Endothelial cell of umbilical vein (primary cell): ENCODE measurements at regions not wholly inside any gene's neighbourhood (a gene's known extent, or its start where the extent isn't known, plus 50 kb on each side); places are given as distances from the start of the nearest gene placed in this dataset.

Experiments
- BruUV-seq: library from RNA; stranded (reverse); fragments of 400-500 nt; replicated peaks from 2 replicates; lab custom pipeline; 2021; lab: Mats Ljungman, UMichigan
- CTCF ChIA-PET: fragments of 300-600, 350-600 bp; sonication (Branson Sonifier 250); formaldehyde crosslinking; loops from one replicate; lab custom pipeline; 2021; ENCODE audit warnings: antibody characterized with exemption, inconsistent platforms; lab: Charles Lee
- POLR2A ChIA-PET: fragments of 300-600, 350-600 bp; sonication (Branson Sonifier 250); formaldehyde crosslinking; loops from one replicate; lab custom pipeline; 2021; ENCODE audit warnings: antibody characterized with exemption, inconsistent platforms; lab: Charles Lee
- DNase-seq: peaks from one replicate; pipeline ENCODE4 v3.0.0-alpha.2; 2011; ENCODE audit warnings: low read depth, low spot score
- FAIRE-seq: peaks from 2 replicates; lab custom pipeline; 2011; peaks lifted over from hg19 to GRCh38; lab: Jason Lieb, UNC
- H2AFZ ChIP-seq: 2 replicates; pipeline ENCODE4 v1.6.0; 2012; ENCODE audit warnings: low read depth, low read length, control low read depth, inconsistent platforms
- H3K27ac ChIP-seq: 2 replicates; pipeline ENCODE4 v1.5.1; 2011; ENCODE audit warnings: low read depth, mild to moderate bottlenecking, control low read depth, low read length, moderate library complexity; ENCODE audit not compliant: insufficient read depth
- H3K27me3 ChIP-seq, 2 experiments: 2 replicates each; pipeline versions ENCODE4 v1.6.0 to v1.6.1; 2011; ENCODE audit warnings: low read length in 2 of 2, mixed read lengths in 1 of 2; ENCODE audit not compliant: control insufficient read depth in 2 of 2, insufficient read depth in 2 of 2
- H3K36me3 ChIP-seq, 2 experiments: 2 replicates in 1 of 2; 3 replicates in 1 of 2; pipeline ENCODE4 v1.5.1; 2011; ENCODE audit warnings: low read length in 2 of 2, mild to moderate bottlenecking in 1 of 2, moderate library complexity in 1 of 2; ENCODE audit not compliant: control insufficient read depth in 2 of 2, insufficient read depth in 2 of 2; ENCODE audit errors: extremely low read depth in 1 of 2
- H3K4me1 ChIP-seq: 3 replicates; pipeline ENCODE4 v1.5.1; 2011; ENCODE audit warnings: mild to moderate bottlenecking, low read length; ENCODE audit not compliant: control insufficient read depth, insufficient read depth; ENCODE audit errors: extremely low read depth
- H3K4me2 ChIP-seq: 2 replicates; pipeline ENCODE4 v1.6.1; 2011; ENCODE audit warnings: low read length, control low read depth, mixed read lengths; ENCODE audit not compliant: insufficient read depth
- H3K4me3 ChIP-seq, 3 experiments: fragments of 200-600 bp in 1 of 3; sonication (generic), shearing (Covaris generic) in 1 of 3; replicated peaks in 1 of 3; 2 replicates each; pipeline ENCODE4 v1.5.1; 2011 to 2016; ENCODE audit warnings: control low read depth in 3 of 3, low read length in 3 of 3, mild to moderate bottlenecking in 2 of 3, inconsistent platforms in 1 of 3, low read depth in 1 of 3, moderate library complexity in 1 of 3; ENCODE audit not compliant: insufficient read depth in 1 of 3
- H3K79me2 ChIP-seq: 2 replicates; pipeline ENCODE4 v1.6.0; 2012; ENCODE audit warnings: low read length, inconsistent platforms; ENCODE audit not compliant: control insufficient read depth, insufficient read depth
- H3K9ac ChIP-seq: replicated peaks from 2 replicates; pipeline ENCODE3; 2011; ENCODE audit warnings: low read length, control low read depth; ENCODE audit not compliant: insufficient read depth; ENCODE audit errors: extremely low read depth
- H3K9me1 ChIP-seq: replicated peaks from 3 replicates; pipeline ENCODE4 v1.6.0; 2011; ENCODE audit warnings: mild to moderate bottlenecking, low read length; ENCODE audit not compliant: control insufficient read depth, insufficient read depth; ENCODE audit errors: extremely low read depth
- H3K9me3 ChIP-seq: replicated peaks from 2 replicates; pipeline ENCODE4 v1.5.1; 2012; ENCODE audit warnings: low read length, inconsistent platforms; ENCODE audit not compliant: control insufficient read depth, insufficient read depth
- H4K20me1 ChIP-seq: replicated peaks from 2 replicates; pipeline ENCODE3; 2011; ENCODE audit warnings: mild to moderate bottlenecking, low read length; ENCODE audit not compliant: control insufficient read depth, insufficient read depth; ENCODE audit errors: extremely low read depth
- EZH2 ChIP-seq: IDR thresholded peaks from 2 replicates; pipeline ENCODE4 v1.6.1; 2012; ENCODE audit warnings: borderline replicate concordance, low read depth, mild to moderate bottlenecking, moderate library complexity, low read length, inconsistent platforms; ENCODE audit not compliant: severe bottlenecking
- FOS ChIP-seq: IDR thresholded peaks from 2 replicates; pipeline ENCODE4 v1.6.1; 2011; ENCODE audit warnings: mild to moderate bottlenecking, low read length, moderate library complexity, borderline replicate concordance; ENCODE audit not compliant: insufficient read depth
- GATA2 ChIP-seq: IDR thresholded peaks from 2 replicates; pipeline ENCODE4 v1.7.0; 2011; ENCODE audit warnings: low read depth, mild to moderate bottlenecking, moderate library complexity, mixed read lengths, low read length; ENCODE audit not compliant: insufficient read length, insufficient read depth
- JUN ChIP-seq: IDR thresholded peaks from 2 replicates; pipeline ENCODE4 v1.6.1; 2011; ENCODE audit warnings: borderline replicate concordance, low read depth; ENCODE audit not compliant: insufficient read length, insufficient read depth
- MYC ChIP-seq: IDR thresholded peaks from one replicate; pipeline ENCODE4 v1.6.1; 2011; ENCODE audit warnings: mild to moderate bottlenecking, low read depth, low read length
- POLR2A ChIP-seq: IDR thresholded peaks from 2 replicates; pipeline ENCODE4 v1.6.1; 2012; ENCODE audit warnings: low read depth, mild to moderate bottlenecking, control low read depth, low read length
- POLR2AphosphoS5 ChIP-seq: IDR thresholded peaks from 2 replicates; pipeline ENCODE4 v1.6.1; 2012; ENCODE audit warnings: low read depth, mild to moderate bottlenecking, control low read depth, low read length, moderate library complexity; ENCODE audit not compliant: insufficient read depth
- dilution Hi-C: fragments of 300-500 bp; cut with MboI; formaldehyde crosslinking; loops from one replicate; pipeline ENCODE4 v1.15.0; 2019; ENCODE audit warnings: low sequenced_read_pairs; ENCODE audit not compliant: extremely low pct_ligation_motif_present
- intact Hi-C: fragments of 100-400 bp; cut with micrococcal nuclease; formaldehyde crosslinking; loops from one replicate; pipeline ENCODE4 v1.10.0; 2022
- TF ChIP-seq, protein P1 (sequence below): IDR thresholded peaks from 2 replicates; pipeline ENCODE4 v1.6.1; 2011; ENCODE audit not compliant: insufficient read depth, insufficient read length
- TF ChIP-seq, protein P2 (sequence below), 2 donors: IDR thresholded peaks; 1 replicate in 1 of 2; 2 replicates in 1 of 2; pipeline ENCODE4 v1.5.1; 2011; ENCODE audit warnings: low read length in 2 of 2, mild to moderate bottlenecking in 2 of 2, moderate library complexity in 2 of 2, control low read depth in 1 of 2, inconsistent platforms in 1 of 2, low read depth in 1 of 2; ENCODE audit not compliant: insufficient read depth in 1 of 2; ENCODE audit errors: extremely low read depth in 1 of 2

- H3K36me3 ChIP-seq, result no peaks in the 10 kb centered on the region
- TF ChIP-seq JUN, result no peak
- TF ChIP-seq GATA2, result no peak
- no peak for TF ChIP-seq POLR2AphosphoS5
- TF ChIP-seq FOS, result no peak
- no peak for TF ChIP-seq MYC
- TF ChIP-seq, protein P1, sequence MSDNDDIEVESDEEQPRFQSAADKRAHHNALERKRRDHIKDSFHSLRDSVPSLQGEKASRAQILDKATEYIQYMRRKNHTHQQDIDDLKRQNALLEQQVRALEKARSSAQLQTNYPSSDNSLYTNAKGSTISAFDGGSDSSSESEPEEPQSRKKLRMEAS, result no peak
- intact Hi-C loops (no loop called here), dilution Hi-C loops (no loop called here)
- H3K27me3 ChIP-seq, result peaks cover 0 to 3% of the 10 kb centered on the region in 2 experiments
- no peak overlapping the region for H2AFZ ChIP-seq
- H3K4me1 ChIP-seq, result no peaks in the 10 kb centered on the region
- no peak overlapping the region for H3K27ac ChIP-seq
- POLR2A ChIA-PET, result no interaction called here
- H3K4me2 ChIP-seq, result no peak overlapping the region
- DNase-seq (no peak), FAIRE-seq (no peak)
- CTCF ChIA-PET, result no interaction called here
- no peak overlapping the region for H3K9ac ChIP-seq
- BruUV-seq, result no TSS peak
- H3K9me1 ChIP-seq, result no peaks in the 10 kb centered on the region
- no peak overlapping the region for H3K4me3 ChIP-seq
- no peaks in the 10 kb centered on the region for H3K9me3 ChIP-seq
- no peaks in the 10 kb centered on the region for H3K79me2 ChIP-seq
- H4K20me1 ChIP-seq, result no peaks in the 10 kb centered on the region
Observed at GRCh38 chr17:6018788-6019187, 51.4 kb upstream of the WSCD1 start.

DNA sequence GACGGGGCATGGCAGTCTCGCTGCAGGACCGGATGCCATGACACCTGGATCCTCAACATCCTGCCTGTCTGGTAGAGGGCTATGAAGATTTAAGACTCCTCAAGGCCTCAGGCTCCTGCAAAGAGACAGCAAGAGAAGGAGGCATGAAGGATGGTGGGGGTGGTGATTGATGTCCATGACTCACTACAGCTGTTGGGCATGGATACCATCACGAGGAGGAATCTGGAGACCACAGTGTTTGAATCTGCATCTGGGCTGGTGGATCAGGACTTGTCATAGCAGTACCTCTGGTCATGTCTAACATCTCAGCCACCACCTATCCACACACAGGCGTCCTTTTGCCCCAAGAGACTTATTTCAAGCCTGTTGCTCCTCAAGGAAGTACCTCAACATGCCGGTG, 50.2 kb upstream of the WSCD1 start:
- Histone ChIP-seq H3K27ac (no peak overlapping the region), H3K9me3 (no peaks in the 10 kb centered on the region), H3K9ac (no peak overlapping the region), H2AFZ (no peak overlapping the region), H3K4me1 (no peaks in the 10 kb centered on the region), H3K79me2 (no peaks in the 10 kb centered on the region), H4K20me1 (no peaks in the 10 kb centered on the region), H3K9me1 (no peaks in the 10 kb centered on the region), H3K27me3 (peaks cover 0 to 3% of the 10 kb centered on the region in 2 experiments), H3K36me3 (no peaks in the 10 kb centered on the region), H3K4me3 (no peak overlapping the region), H3K4me2 (no peak overlapping the region)
- FAIRE-seq (no peak), DNase-seq (no peak)
- no TSS peak for BruUV-seq
- POLR2A ChIA-PET, result no interaction called here
- intact Hi-C loops, result no loop called here
- CTCF ChIA-PET, result no interaction called here
- TF ChIP-seq POLR2AphosphoS5 (no peak), FOS (no peak), JUN (no peak), MYC (no peak), POLR2A (no peak), GATA2 (no peak), EZH2 (no peak)
- TF ChIP-seq, protein P2, sequence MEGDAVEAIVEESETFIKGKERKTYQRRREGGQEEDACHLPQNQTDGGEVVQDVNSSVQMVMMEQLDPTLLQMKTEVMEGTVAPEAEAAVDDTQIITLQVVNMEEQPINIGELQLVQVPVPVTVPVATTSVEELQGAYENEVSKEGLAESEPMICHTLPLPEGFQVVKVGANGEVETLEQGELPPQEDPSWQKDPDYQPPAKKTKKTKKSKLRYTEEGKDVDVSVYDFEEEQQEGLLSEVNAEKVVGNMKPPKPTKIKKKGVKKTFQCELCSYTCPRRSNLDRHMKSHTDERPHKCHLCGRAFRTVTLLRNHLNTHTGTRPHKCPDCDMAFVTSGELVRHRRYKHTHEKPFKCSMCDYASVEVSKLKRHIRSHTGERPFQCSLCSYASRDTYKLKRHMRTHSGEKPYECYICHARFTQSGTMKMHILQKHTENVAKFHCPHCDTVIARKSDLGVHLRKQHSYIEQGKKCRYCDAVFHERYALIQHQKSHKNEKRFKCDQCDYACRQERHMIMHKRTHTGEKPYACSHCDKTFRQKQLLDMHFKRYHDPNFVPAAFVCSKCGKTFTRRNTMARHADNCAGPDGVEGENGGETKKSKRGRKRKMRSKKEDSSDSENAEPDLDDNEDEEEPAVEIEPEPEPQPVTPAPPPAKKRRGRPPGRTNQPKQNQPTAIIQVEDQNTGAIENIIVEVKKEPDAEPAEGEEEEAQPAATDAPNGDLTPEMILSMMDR (IDR thresholded peaks at IDR 0.05; ENCODE audit: extremely low read depth in 1 of 2, insufficient read depth in 1 of 2, low read depth in 1 of 2, low read length in 2 of 2), result no peak
- TF ChIP-seq, protein P1, result no peak
- dilution Hi-C loops, result no loop called here
